ENCODE measurements at regions not wholly inside any gene's neighbourhood (a gene's known extent, or its start where the extent isn't known, plus 50 kb on each side); places are given as distances from the start of the nearest gene placed in this dataset.
"Not testable (repeated sequence)": the region's sequence is repeated elsewhere in the genome, so short reads cannot be mapped to it uniquely, and the experiment has no call there.

DNA sequence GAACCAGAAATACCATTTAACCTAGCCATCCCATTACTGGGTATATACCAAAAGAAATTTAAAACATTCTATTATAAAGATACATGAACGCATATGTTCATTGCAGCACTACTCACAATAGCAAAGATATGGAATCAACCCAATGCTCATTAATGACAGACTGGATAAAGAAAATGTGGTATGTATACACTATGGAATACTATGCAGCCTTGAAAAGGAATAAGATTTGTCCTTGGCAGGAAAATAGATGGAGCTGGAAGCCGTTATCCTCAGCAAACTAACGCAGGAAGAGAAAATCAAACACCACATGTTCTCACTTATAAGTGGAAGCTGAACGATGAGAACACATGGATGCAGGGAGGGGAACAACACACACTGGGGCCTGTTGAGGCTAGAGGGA lies 146.1 kb upstream of the HMGA2 start:
- not testable (repeated sequence) for DNase-seq (ENCODE audit: low spot score)

- no peak for DNase-seq (ENCODE audit: low spot score)
Measured at GRCh38 chr12:65681226-65681625, 143.1 kb upstream of the HMGA2 start.

GRCh38 chr12:65682112-65682511 lies 142.2 kb upstream of the HMGA2 start:
- DNase-seq (ENCODE audit: low spot score) = no peak

- no peak for DNase-seq (ENCODE audit: low spot score)
Measured at GRCh38 chr12:65684906-65685305, 139.4 kb upstream of the HMGA2 start.

DNA sequence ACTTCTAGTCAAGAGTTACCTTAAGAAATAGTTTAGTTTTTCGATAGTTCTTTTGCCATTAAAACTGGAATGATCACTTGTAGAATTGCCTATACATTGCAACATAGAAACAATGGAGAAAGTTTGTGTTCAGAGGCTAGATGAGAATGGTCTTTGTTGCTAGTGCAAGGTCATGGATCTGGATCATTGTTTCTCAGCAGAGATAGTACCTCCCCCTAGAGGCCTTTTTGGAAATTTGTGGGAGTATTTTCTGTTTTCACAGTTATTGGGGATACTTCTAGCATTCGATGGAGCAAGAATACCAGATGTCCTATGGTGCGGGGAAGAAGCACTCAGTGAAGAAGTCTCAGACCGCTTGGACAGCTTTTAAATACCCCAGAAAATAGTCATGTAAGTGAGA lies 138.8 kb upstream of the HMGA2 start:
- peak; percentile 57 for DNase-seq (ENCODE audit: low spot score)

DNA sequence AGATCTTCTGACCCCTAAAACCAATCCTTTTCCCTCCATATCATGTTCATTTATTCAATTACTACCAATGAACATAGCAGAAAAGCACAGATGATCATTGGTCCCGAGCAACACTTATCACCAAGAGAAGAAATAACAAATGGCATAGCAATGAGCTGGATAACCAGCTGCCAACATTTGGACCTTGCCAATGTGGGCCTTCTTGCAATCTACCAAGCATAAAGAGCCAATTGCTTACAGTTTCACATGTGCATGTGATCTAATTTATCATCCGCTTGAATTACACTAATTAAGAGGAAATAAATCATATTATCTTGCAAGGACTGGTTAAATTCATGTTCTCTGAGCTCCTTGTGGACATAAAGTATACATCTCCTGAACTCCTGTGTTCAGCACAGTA lies 134.8 kb upstream of the HMGA2 start:
- DNase-seq (ENCODE audit: low spot score) = no peak

DNA sequence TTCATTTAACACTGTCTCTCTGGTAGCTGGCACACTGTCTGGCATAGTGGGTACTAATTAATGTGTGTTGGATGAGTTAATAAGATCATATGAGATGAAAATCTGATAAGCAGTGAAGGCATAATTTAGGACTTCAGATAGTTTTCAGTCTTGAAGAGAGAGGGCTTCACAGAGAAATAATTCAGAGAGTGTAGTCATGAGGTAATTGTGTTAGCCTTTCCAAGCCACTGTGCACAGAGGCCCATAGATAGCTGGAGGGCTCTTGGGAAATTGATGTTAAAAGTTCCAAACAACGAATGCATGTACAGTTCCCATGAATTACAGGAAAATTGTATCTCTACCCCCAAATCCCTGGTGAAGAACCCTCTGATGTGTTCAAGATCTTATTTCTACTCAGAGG lies 133.8 kb upstream of the HMGA2 start:
- DNase-seq (ENCODE audit: low spot score) = no peak

DNA sequence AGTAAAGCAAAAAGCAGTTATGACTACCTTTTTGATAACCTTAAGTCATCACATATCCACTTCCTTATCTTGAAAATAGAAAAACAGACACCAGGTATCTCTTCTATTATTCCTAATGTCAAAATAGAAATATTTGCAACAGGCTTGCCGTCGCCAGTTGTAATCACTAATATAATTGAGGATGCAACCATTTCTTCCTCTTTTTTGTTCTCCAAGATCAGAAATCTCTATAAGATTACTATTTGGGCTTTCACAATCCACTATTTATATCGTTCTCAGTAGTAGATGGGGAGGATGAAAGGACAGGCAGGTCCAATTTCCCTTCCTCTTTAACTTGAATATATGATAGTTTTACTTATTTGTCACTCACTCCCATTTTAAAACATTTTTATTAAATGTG lies 130.2 kb upstream of the HMGA2 start:
- DNase-seq (ENCODE audit: low spot score) = no peak

DNA sequence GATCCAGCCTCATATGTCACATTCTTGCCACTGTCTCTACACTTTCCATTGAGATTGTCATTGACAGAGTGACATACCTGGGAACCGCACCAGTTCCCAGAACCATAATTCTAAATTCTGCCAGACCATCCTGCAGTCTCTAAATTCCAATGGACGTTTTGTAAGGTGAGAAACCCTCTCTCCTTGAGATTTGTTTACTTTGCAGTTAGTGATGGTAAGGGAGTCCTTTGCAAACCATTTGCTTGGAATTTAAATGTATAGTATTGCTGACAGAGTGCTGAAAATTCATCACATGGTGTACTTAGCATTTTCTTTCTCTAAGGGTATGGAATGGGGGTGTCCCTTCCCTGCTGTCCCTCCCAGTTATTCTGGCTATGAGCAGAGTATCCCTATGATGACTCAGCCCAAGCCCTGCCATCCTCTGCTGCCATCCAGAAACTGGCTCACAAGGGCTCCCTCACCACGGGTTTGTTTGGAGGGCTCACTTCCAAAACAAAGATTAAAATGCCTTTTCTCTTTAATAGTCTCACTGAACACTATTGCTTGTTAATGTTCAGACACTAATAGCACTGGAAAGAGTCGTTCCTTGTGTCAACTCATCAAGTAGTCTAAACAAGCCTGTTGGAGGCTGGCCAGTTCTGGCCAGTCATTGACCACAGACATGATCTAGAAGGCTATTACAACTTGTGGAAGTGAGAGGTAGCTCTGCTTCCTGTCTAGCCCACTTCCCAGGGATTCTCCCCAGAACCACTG lies 129.0 kb upstream of the HMGA2 start:
- peak; percentile 89 for DNase-seq (ENCODE audit: low spot score)

DNA sequence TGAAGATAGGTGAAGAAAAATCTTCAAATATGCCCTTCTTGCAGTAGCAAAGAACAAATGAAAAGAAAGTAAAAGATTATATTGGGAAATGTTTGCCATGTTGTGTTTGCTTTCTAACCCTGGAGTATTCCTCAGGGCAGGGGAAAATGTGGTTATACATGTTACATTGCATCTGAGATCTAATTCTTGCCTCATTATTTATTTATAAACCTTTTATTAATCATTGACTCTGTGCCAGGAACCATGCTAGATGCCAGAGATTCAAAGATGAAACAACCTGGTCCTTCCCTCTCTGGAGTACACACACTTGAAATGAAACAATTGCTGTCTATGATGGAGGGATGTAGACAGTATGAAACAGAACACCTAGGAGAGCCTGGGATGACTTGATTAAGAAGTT lies 128.1 kb upstream of the HMGA2 start:
- DNase-seq (ENCODE audit: low spot score) = no peak

DNA sequence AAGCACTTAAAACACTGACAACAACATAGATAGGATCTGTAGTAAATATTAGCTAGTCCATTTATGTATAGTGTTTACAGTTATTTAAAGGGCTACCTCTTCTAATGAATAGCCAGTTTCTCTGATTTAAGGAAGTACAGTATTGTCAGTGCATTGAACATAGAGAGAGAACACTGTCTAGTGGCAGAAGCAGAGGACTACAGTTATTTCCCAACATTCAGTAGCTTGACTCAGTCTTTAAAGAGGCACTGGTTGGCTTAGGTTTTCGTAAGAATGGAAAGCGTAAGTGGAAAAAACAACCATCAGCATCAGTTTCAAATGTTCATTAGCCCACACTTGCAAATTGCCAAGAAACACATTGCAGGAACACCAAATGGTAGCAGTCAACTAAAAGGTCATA lies 125.0 kb upstream of the HMGA2 start:
- DNase-seq (ENCODE audit: low spot score) = peak; percentile 41

GRCh38 chr12:65703176-65703575 lies 121.1 kb upstream of the HMGA2 start:
- DNase-seq (ENCODE audit: low spot score) = no peak

DNA sequence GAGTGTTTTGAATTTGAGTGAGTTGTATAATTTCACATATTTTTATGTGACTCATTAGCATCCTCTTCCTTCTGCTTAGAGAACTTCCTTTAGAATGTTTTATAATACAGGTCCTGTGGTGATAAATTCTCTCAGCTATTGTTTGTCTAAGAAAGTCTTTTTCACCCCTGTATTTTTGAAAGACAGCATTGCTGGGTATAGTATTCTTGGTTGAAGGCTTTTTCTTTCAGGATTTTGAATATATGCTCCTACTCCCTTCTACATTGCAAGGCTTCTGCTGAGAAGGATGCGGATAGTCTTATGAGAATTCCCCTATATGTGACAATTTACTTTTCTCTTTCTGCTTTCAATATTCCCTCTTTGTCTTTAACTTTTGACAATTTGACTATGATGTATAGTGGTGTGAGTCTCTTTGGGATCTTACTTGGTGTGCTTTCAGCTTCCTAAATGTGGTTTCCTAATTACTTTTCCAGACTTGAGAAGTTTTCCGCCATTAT lies 118.9 kb upstream of the HMGA2 start:
- DNase-seq (ENCODE audit: low spot score) = no peak

GRCh38 chr12:65707051-65707450 lies 117.2 kb upstream of the HMGA2 start:
- no peak for DNase-seq (ENCODE audit: low spot score)

GRCh38 chr12:65712260-65713004 lies 111.9 kb upstream of the HMGA2 start:
- no peak for DNase-seq (ENCODE audit: low spot score)

GRCh38 chr12:65715961-65716360 lies 108.3 kb upstream of the HMGA2 start:
- DNase-seq (ENCODE audit: low spot score) = no peak

GRCh38 chr12:65720136-65721130 lies 103.8 kb upstream of the HMGA2 start:
- peak; percentile 66 for DNase-seq (ENCODE audit: low spot score)

- peak; percentile 86 for DNase-seq (ENCODE audit: low spot score)
Measured at GRCh38 chr12:65721541-65722190, 102.6 kb upstream of the HMGA2 start.

DNA sequence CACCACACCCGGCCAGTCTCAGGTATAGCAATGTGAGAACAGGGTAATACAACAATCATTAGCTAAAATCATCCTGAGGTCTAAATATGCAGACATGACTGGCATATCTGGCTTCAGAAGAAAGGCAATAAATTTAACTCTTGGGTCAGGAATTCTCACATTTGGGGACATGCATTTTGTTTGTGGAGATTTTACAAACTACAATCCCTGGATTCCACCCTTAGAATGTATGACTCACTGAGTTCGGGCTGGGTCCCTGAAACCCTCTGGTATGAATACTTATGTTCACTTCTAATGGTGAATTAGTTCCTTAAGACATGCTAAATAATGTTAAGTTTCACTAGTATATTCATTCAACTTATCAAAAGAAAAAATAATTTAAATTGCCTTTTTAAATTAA lies 98.9 kb upstream of the HMGA2 start:
- peak; percentile 50 for DNase-seq (ENCODE audit: low spot score)

DNA sequence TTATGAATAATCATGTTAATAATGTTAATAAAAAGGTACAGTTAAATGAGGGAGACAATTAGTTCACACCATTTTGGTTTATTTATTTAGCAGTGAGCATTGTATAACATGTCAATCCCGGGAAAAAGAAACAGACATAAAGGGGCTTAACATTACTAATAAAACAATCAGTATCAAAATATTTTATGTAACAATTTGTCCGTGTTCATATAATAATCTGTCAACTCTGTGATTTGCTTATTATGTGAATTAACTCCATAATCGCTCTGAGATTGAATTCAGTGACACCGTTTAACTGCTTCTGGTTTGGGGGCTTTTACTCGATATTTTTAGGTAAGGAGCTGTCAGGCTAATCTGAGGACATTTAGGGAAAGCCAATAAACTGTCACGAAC lies 95.8 kb upstream of the HMGA2 start:
- no peak for DNase-seq (ENCODE audit: low spot score)
